IMR-90 (cell line): ENCODE measurements at regions not wholly inside any gene's neighbourhood (a gene's known extent, or its start where the extent isn't known, plus 50 kb on each side); places are given as distances from the start of the nearest gene placed in this dataset.
A peak's percentile ranks its signal among the peaks of the same experiment; 100 is the strongest.

Source experiments
- ATAC-seq: fragments of 200-7000 bp; cut with Tn5 transposase; 2 replicates; pipeline ENCODE4 v1.9.1; 2020; ENCODE audit warnings: low read depth, mild to moderate bottlenecking, moderate library complexity
- BruUV-seq: library from RNA; stranded (reverse); fragments of 400-500 nt; replicated peaks from 2 replicates; lab custom pipeline; 2021; lab: Mats Ljungman, UMichigan
- CTCF ChIA-PET: fragments of 300-600 bp; formaldehyde crosslinking; extraction: SDS; loops from one replicate; lab custom pipeline; 2021; ENCODE audit warnings: antibody characterized with exemption; lab: Yijun Ruan, JAX
- POLR2A ChIA-PET: fragments of 300-600 bp; sonication (Branson Sonifier 250); formaldehyde crosslinking; loops from one replicate; lab custom pipeline; 2022; ENCODE audit warnings: antibody characterized with exemption; ENCODE audit not compliant: unreplicated experiment; lab: Charles Lee
- DNase-seq: peaks from one replicate; pipeline ENCODE4 v3.0.0; 2013
- H2AFZ ChIP-seq: replicated peaks from 2 replicates; pipeline ENCODE3; 2013; ENCODE audit warnings: low read length, mild to moderate bottlenecking; ENCODE audit not compliant: poor library complexity
- H2AK5ac ChIP-seq: 2 replicates; pipeline ENCODE4 v1.6.1; 2013; ENCODE audit warnings: low read depth, low read length, inconsistent platforms
- H2AK9ac ChIP-seq: replicated peaks from 2 replicates; pipeline ENCODE3; 2013; ENCODE audit warnings: mild to moderate bottlenecking, low read depth, low read length, moderate library complexity; ENCODE audit not compliant: poor library complexity
- H2BK120ac ChIP-seq: 2 replicates; pipeline ENCODE4 v1.6.1; 2013; ENCODE audit warnings: low read depth, low read length, inconsistent platforms
- H2BK15ac ChIP-seq: 3 replicates; pipeline ENCODE4 v1.6.1; 2013; ENCODE audit warnings: low read depth, low read length, inconsistent platforms
- H2BK20ac ChIP-seq: 2 replicates; pipeline ENCODE4 v1.6.1; 2013; ENCODE audit warnings: low read depth, mild to moderate bottlenecking, inconsistent platforms, low read length, moderate library complexity
- H2BK5ac ChIP-seq: 2 replicates; pipeline ENCODE4 v1.6.1; 2013; ENCODE audit warnings: mild to moderate bottlenecking, low read depth, low read length, inconsistent platforms; ENCODE audit not compliant: poor library complexity, severe bottlenecking
- H3K14ac ChIP-seq: replicated peaks from 2 replicates; pipeline ENCODE4 v1.6.1; 2013; ENCODE audit warnings: low read depth, low read length, inconsistent platforms
- H3K18ac ChIP-seq: 2 replicates; pipeline ENCODE4 v1.6.1; 2013; ENCODE audit warnings: low read depth, low read length, control low read depth
- H3K23ac ChIP-seq: 2 replicates; pipeline ENCODE4 v1.6.1; 2013; ENCODE audit warnings: low read depth, low read length, inconsistent platforms
- H3K27ac ChIP-seq: 2 replicates; pipeline ENCODE4 v1.5.1; 2013; ENCODE audit warnings: mild to moderate bottlenecking, control low read depth, low read length; ENCODE audit not compliant: insufficient read depth
- H3K27me3 ChIP-seq: 2 replicates; pipeline ENCODE4 v1.6.1; 2013; ENCODE audit warnings: low read length; ENCODE audit not compliant: control insufficient read depth, insufficient read depth
- H3K36me3 ChIP-seq: 2 replicates; pipeline ENCODE4 v1.6.1; 2013; ENCODE audit warnings: low read length, mixed read lengths; ENCODE audit not compliant: control insufficient read depth, insufficient read depth
- H3K4ac ChIP-seq: 2 replicates; pipeline ENCODE4 v1.6.1; 2013; ENCODE audit warnings: low read depth, low read length, inconsistent platforms
- H3K4me1 ChIP-seq: 2 replicates; pipeline ENCODE4 v1.6.1; 2013; ENCODE audit warnings: low read length, mixed read lengths; ENCODE audit not compliant: control insufficient read depth, insufficient read depth
- H3K4me2 ChIP-seq: 2 replicates; pipeline ENCODE4 v1.6.1; 2013; ENCODE audit warnings: low read depth, mild to moderate bottlenecking, control low read depth, low read length, moderate library complexity
- H3K4me3 ChIP-seq: 2 replicates; pipeline ENCODE4 v1.5.1; 2013; ENCODE audit warnings: low read depth, mild to moderate bottlenecking, control low read depth, low read length, moderate library complexity; ENCODE audit not compliant: insufficient read depth
- H3K56ac ChIP-seq: 2 replicates; pipeline ENCODE4 v1.6.1; 2013; ENCODE audit warnings: low read length, inconsistent platforms; ENCODE audit not compliant: insufficient read depth; ENCODE audit errors: extremely low read depth
- H3K79me1 ChIP-seq, 2 experiments: 2 replicates each; pipeline ENCODE4 v1.6.1; 2013; ENCODE audit warnings: low read length in 2 of 2, inconsistent platforms in 1 of 2, low read depth in 1 of 2
- H3K9ac ChIP-seq: 2 replicates; pipeline ENCODE4 v1.6.1; 2013; ENCODE audit warnings: low read depth, low read length, control low read depth
- H3K9me1 ChIP-seq: 2 replicates; pipeline ENCODE4 v1.6.1; 2013; ENCODE audit warnings: low read length, inconsistent platforms; ENCODE audit not compliant: insufficient read depth
- H3K9me3 ChIP-seq: 2 replicates; pipeline ENCODE4 v1.6.1; 2013; ENCODE audit warnings: low read length; ENCODE audit not compliant: control insufficient read depth, insufficient read depth
- H4K20me1 ChIP-seq: 2 replicates; pipeline ENCODE4 v1.6.1; 2013; ENCODE audit warnings: low read length, inconsistent platforms; ENCODE audit not compliant: insufficient read depth
- H4K5ac ChIP-seq: 2 replicates; pipeline ENCODE4 v1.6.1; 2013; ENCODE audit warnings: mild to moderate bottlenecking, low read depth, low read length, control low read depth
- H4K8ac ChIP-seq, 2 experiments: 2 replicates each; pipeline ENCODE4 v1.6.1; 2013; ENCODE audit warnings: low read depth in 2 of 2, low read length in 2 of 2, control low read depth in 1 of 2, inconsistent platforms in 1 of 2
- H4K91ac ChIP-seq: 2 replicates; pipeline ENCODE4 v1.6.1; 2013; ENCODE audit warnings: low read depth, low read length, inconsistent platforms; ENCODE audit not compliant: insufficient read depth
- BHLHE40 ChIP-seq: fragments of 150-350 bp; IDR thresholded peaks from 2 replicates; pipeline ENCODE4 v1.6.1; 2016; ENCODE audit warnings: mild to moderate bottlenecking, low read depth, low read length
- CEBPB ChIP-seq: IDR thresholded peaks from 2 replicates; pipeline ENCODE4 v1.6.1; 2012; ENCODE audit warnings: low read depth, low read length, improper control_type of control experiment
- CHD1 ChIP-seq: IDR thresholded peaks from 2 replicates; pipeline ENCODE4 v1.6.1; 2012; ENCODE audit warnings: low read depth, low read length, improper control_type of control experiment
- FOS ChIP-seq: fragments of 150-350 bp; IDR thresholded peaks from 2 replicates; pipeline ENCODE4 v1.6.1; 2016; ENCODE audit warnings: low read depth, low read length
- MAFK ChIP-seq: IDR thresholded peaks from 2 replicates; pipeline ENCODE4 v1.6.1; 2012; ENCODE audit warnings: low read depth, low read length, improper control_type of control experiment
- MAZ ChIP-seq: IDR thresholded peaks from 2 replicates; pipeline ENCODE4 v1.6.1; 2012; ENCODE audit warnings: low read depth, mild to moderate bottlenecking, low read length, improper control_type of control experiment, moderate library complexity, borderline replicate concordance
- MXI1 ChIP-seq: IDR thresholded peaks from 2 replicates; pipeline ENCODE4 v1.6.1; 2012; ENCODE audit warnings: low read depth, mild to moderate bottlenecking, low read length, moderate library complexity, borderline replicate concordance
- NFE2L2 ChIP-seq: fragments of 150-350 bp; IDR thresholded peaks from 2 replicates; pipeline ENCODE4 v1.6.1; 2016; ENCODE audit warnings: low read depth, mild to moderate bottlenecking, low read length
- POLR2A ChIP-seq: IDR thresholded peaks from 2 replicates; pipeline ENCODE4 v1.6.1; 2012; ENCODE audit warnings: mild to moderate bottlenecking, low read depth, low read length
- RAD21 ChIP-seq: IDR thresholded peaks from 2 replicates; pipeline ENCODE4 v1.6.1; 2012; ENCODE audit warnings: low read length, improper control_type of control experiment
- RCOR1 ChIP-seq: IDR thresholded peaks from 2 replicates; pipeline ENCODE4 v1.6.1; 2012; ENCODE audit warnings: mild to moderate bottlenecking, low read length, improper control_type of control experiment; ENCODE audit not compliant: insufficient replicate concordance
- RFX5 ChIP-seq: IDR thresholded peaks from 2 replicates; pipeline ENCODE4 v1.8.0; 2012; ENCODE audit warnings: low read depth, mild to moderate bottlenecking, low read length, moderate library complexity
- SMC3 ChIP-seq: fragments of 150-350 bp; IDR thresholded peaks from 2 replicates; pipeline ENCODE4 v1.6.1; 2016; ENCODE audit warnings: low read depth, mild to moderate bottlenecking, antibody characterized with exemption, low read length, moderate library complexity
- WGBS, 2 experiments: methylation state at CpG; one replicate each; pipeline versions ENCODE4 v1.1.5 to v1.1.7; 2013; ENCODE audit warnings: missing lambda C conversion rate in 2 of 2; ENCODE audit not compliant: insufficient read length in 1 of 2; ENCODE audit errors: extremely low coverage in 2 of 2; 5-methylcytosine and 5-hydroxymethylcytosine counted together
- dilution Hi-C: fragments of 300-500 bp; cut with HindIII; formaldehyde crosslinking; loops from one replicate; pipeline ENCODE4 v1.14.3; 2018; ENCODE audit warnings: low sequenced_read_pairs; ENCODE audit not compliant: unreplicated experiment
- in situ Hi-C: fragments of 300-500 bp; cut with MboI; formaldehyde crosslinking; loops from 3 replicates; pipeline ENCODE4 v1.14.3; 2019; ENCODE audit warnings: low sequenced_read_pairs, inconsistent platforms, mixed read lengths
- intact Hi-C: fragments of 100-400 bp; cut with micrococcal nuclease; formaldehyde crosslinking; loops from 2 replicates; pipeline ENCODE4 v1.10.0; 2022
- TF ChIP-seq, protein P1 (sequence below): fragments of 150-350 bp; IDR thresholded peaks from 2 replicates; pipeline ENCODE4 v1.6.1; 2016; ENCODE audit warnings: low read depth, mild to moderate bottlenecking, low read length, moderate library complexity, borderline replicate concordance
- TF ChIP-seq, protein P2 (sequence below): conservative IDR thresholded peaks from 2 replicates; pipeline ENCODE4 v1.5.1; 2012; ENCODE audit warnings: mild to moderate bottlenecking, low read depth, low read length, improper control_type of control experiment
- TF ChIP-seq, protein P3 (sequence below): fragments of 150-350 bp; IDR thresholded peaks from 2 replicates; pipeline ENCODE4 v1.6.1; 2017; ENCODE audit warnings: mild to moderate bottlenecking, antibody characterized with exemption, low read length, low read depth

DNA sequence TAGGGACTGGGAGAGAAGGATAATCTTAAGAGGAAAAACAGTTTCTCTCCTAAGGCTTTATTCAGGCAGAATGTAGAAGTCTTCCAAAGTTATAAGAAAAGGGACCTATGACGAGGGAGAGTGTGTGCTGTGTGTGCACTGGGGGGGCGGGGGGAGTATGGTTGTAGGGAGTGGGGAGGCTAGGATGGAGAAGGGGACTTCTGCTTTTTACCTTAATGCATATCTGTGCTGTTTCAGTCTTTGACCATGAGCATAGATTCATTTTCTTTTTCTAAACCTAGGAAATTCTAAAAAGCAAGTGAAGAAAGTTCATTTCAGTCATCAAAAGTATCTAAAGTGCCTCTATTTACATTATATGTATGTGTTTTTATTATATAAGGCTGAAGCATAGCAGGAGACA, 52.6 kb upstream of the RASA2 start:
- Histone ChIP-seq H3K9me1 (peaks cover 9% of the 10 kb centered on the region), H2BK120ac (no peak overlapping the region), H2BK20ac (no peak overlapping the region), H4K8ac (peak overlapping the region in 1 of 2 experiments; percentile 54; a peak in 1 of 4 replicates), H3K4ac (peak overlapping the region; percentile 36; the same call in 1 of the 2 replicates), H3K4me2 (no peak overlapping the region), H3K36me3 (peaks cover 42% of the 10 kb centered on the region), H3K4me1 (peaks cover 21% of the 10 kb centered on the region), H3K14ac (no peak overlapping the region), H2AFZ (no peak overlapping the region), H3K79me1 (peaks cover 40 to 78% of the 10 kb centered on the region in 2 experiments), H3K18ac (no peak overlapping the region; the same call in 1 of the 2 replicates), H4K91ac (no peak overlapping the region), H2AK9ac (no peak overlapping the region), H3K9ac (no peak overlapping the region), H3K27ac (no peak overlapping the region), H4K5ac (no peak overlapping the region), H3K23ac (no peak overlapping the region), H3K4me3 (no peak overlapping the region), H2BK5ac (peak overlapping the region; percentile 54), H3K56ac (no peak overlapping the region), H3K27me3 (no peaks in the 10 kb centered on the region), H3K9me3 (no peaks in the 10 kb centered on the region), H2AK5ac (no peak overlapping the region), H4K20me1 (0 out of 2 replicates have a peak, but pooled peaks cover 3% of the 10 kb centered on the region), H2BK15ac (no peak overlapping the region)
- in situ Hi-C loops, result no loop called here
- BruUV-seq, result no TSS peak
- ChIA-PET POLR2A (no interaction called here), CTCF (interaction anchor here (0.7 kb wide), 1 partner anchor 18 kb away, joined by 3 read pairs; no protein-coding TSS in a partner anchor)
- dilution Hi-C loops, result no loop called here
- intact Hi-C loops, result no loop called here
- TF ChIP-seq RFX5 (no peak), RCOR1 (no peak), MAFK (no peak), NFE2L2 (no peak), CEBPB (no peak), POLR2A (no peak), SMC3 (no peak), RAD21 (no peak), CHD1 (no peak), MXI1 (no peak), FOS (no peak), MAZ (no peak), BHLHE40 (no peak)
- TF ChIP-seq, protein P1, sequence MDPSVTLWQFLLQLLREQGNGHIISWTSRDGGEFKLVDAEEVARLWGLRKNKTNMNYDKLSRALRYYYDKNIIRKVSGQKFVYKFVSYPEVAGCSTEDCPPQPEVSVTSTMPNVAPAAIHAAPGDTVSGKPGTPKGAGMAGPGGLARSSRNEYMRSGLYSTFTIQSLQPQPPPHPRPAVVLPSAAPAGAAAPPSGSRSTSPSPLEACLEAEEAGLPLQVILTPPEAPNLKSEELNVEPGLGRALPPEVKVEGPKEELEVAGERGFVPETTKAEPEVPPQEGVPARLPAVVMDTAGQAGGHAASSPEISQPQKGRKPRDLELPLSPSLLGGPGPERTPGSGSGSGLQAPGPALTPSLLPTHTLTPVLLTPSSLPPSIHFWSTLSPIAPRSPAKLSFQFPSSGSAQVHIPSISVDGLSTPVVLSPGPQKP, result no peak
- TF ChIP-seq, protein P2, sequence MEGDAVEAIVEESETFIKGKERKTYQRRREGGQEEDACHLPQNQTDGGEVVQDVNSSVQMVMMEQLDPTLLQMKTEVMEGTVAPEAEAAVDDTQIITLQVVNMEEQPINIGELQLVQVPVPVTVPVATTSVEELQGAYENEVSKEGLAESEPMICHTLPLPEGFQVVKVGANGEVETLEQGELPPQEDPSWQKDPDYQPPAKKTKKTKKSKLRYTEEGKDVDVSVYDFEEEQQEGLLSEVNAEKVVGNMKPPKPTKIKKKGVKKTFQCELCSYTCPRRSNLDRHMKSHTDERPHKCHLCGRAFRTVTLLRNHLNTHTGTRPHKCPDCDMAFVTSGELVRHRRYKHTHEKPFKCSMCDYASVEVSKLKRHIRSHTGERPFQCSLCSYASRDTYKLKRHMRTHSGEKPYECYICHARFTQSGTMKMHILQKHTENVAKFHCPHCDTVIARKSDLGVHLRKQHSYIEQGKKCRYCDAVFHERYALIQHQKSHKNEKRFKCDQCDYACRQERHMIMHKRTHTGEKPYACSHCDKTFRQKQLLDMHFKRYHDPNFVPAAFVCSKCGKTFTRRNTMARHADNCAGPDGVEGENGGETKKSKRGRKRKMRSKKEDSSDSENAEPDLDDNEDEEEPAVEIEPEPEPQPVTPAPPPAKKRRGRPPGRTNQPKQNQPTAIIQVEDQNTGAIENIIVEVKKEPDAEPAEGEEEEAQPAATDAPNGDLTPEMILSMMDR, result no peak
- TF ChIP-seq, protein P3, sequence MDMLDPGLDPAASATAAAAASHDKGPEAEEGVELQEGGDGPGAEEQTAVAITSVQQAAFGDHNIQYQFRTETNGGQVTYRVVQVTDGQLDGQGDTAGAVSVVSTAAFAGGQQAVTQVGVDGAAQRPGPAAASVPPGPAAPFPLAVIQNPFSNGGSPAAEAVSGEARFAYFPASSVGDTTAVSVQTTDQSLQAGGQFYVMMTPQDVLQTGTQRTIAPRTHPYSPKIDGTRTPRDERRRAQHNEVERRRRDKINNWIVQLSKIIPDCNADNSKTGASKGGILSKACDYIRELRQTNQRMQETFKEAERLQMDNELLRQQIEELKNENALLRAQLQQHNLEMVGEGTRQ, result no peak
- no peak for ATAC-seq
- DNase-seq, result no peak
- whole genome bisulfite sequencing, 2 experiments, result no CpG with 5 or more reads among the region's 2 CpGs
